H1 (cell line): ENCODE measurements at regions not wholly inside any gene's neighbourhood (a gene's known extent, or its start where the extent isn't known, plus 50 kb on each side); places are given as distances from the start of the nearest gene placed in this dataset.

ENCODE experiments used
- CTCF ChIA-PET: fragments of 300-600 bp; sonication (Branson Sonifier 250); formaldehyde crosslinking; loops from one replicate; lab custom pipeline; 2021; ENCODE audit not compliant: partially characterized antibody; lab: Charles Lee
- POLR2A ChIA-PET: fragments of 300-600 bp; sonication (Branson Sonifier 250); formaldehyde crosslinking; loops from one replicate; lab custom pipeline; 2021; ENCODE audit warnings: inconsistent platforms; ENCODE audit not compliant: partially characterized antibody; lab: Charles Lee
- DNase-seq, 2 experiments: peaks; one replicate each; pipeline versions ENCODE4 v3.0.0 to v3.0.0-alpha.2; 2010 to 2022; ENCODE audit warnings: low spot score in 2 of 2, low read depth in 1 of 2, mixed read lengths in 1 of 2
- FAIRE-seq: peaks from 2 replicates; lab custom pipeline; 2011; peaks lifted over from hg19 to GRCh38; lab: Jason Lieb, UNC
- H2AFZ ChIP-seq: 2 replicates; pipeline ENCODE4 v1.8.1; 2012; ENCODE audit warnings: low read length, inconsistent platforms
- H2AK5ac ChIP-seq: 2 replicates; pipeline ENCODE4 v1.6.1; 2013; ENCODE audit warnings: low read depth, low read length
- H2BK120ac ChIP-seq: replicated peaks from 2 replicates; pipeline ENCODE3; 2013; ENCODE audit warnings: low read depth, low read length, inconsistent platforms
- H2BK12ac ChIP-seq: 2 replicates; pipeline ENCODE4 v1.6.1; 2013; ENCODE audit warnings: low read depth, low read length
- H2BK15ac ChIP-seq: 2 replicates; pipeline ENCODE4 v1.6.1; 2013; ENCODE audit warnings: low read length
- H2BK20ac ChIP-seq: 2 replicates; pipeline ENCODE4 v1.6.1; 2013; ENCODE audit warnings: low read length
- H2BK5ac ChIP-seq: 2 replicates; pipeline ENCODE4 v1.6.1; 2013; ENCODE audit warnings: low read depth, low read length
- H3K14ac ChIP-seq: 2 replicates; pipeline ENCODE4 v1.6.1; 2013; ENCODE audit warnings: inconsistent platforms; ENCODE audit not compliant: insufficient read length
- H3K18ac ChIP-seq: 2 replicates; pipeline ENCODE4 v1.6.1; 2013; ENCODE audit warnings: low read length; ENCODE audit errors: extremely low read depth
- H3K23ac ChIP-seq: 2 replicates; pipeline ENCODE4 v1.6.1; 2013; ENCODE audit warnings: inconsistent platforms; ENCODE audit not compliant: insufficient read length
- H3K23me2 ChIP-seq: 2 replicates; pipeline ENCODE4 v1.6.1; 2013; ENCODE audit warnings: low read depth, low read length
- H3K27ac ChIP-seq: 2 replicates; pipeline ENCODE4 v1.6.1; 2011; ENCODE audit warnings: low read depth, low read length, inconsistent platforms
- H3K27me3 ChIP-seq, 4 experiments: replicated peaks in 1 of 4; 1 replicate in 1 of 4; 2 replicates in 3 of 4; pipeline versions ENCODE4 v1.6.1 to v1.8.1; 2011 to 2013; ENCODE audit warnings: low read length in 3 of 4, mild to moderate bottlenecking in 3 of 4, inconsistent platforms in 2 of 4, mixed read lengths in 2 of 4, moderate library complexity in 1 of 4; ENCODE audit not compliant: control insufficient read depth in 3 of 4, insufficient read depth in 3 of 4; ENCODE audit errors: extremely low read depth in 1 of 4
- H3K36me3 ChIP-seq, 4 experiments: 2 replicates each; pipeline versions ENCODE4 v1.6.1 to v1.8.1; 2011 to 2013; ENCODE audit warnings: mild to moderate bottlenecking in 4 of 4, low read length in 3 of 4, moderate library complexity in 2 of 4, control low read depth in 1 of 4, inconsistent platforms in 1 of 4; ENCODE audit not compliant: insufficient read depth in 4 of 4, control insufficient read depth in 2 of 4
- H3K4ac ChIP-seq: replicated peaks from 2 replicates; pipeline ENCODE3; 2013; ENCODE audit warnings: low read length, low read depth, mixed read lengths, inconsistent platforms; ENCODE audit not compliant: insufficient read length
- H3K4me1 ChIP-seq, 4 experiments: replicated peaks in 1 of 4; 1 replicate in 1 of 4; 2 replicates in 3 of 4; pipeline versions ENCODE4 v1.6.1 to v1.8.1; 2011 to 2013; ENCODE audit warnings: low read length in 3 of 4, inconsistent platforms in 2 of 4, mixed read lengths in 1 of 4; ENCODE audit not compliant: insufficient read depth in 4 of 4, control insufficient read depth in 3 of 4
- H3K4me2 ChIP-seq, 2 experiments: 2 replicates each; pipeline versions ENCODE4 v1.6.1 to v1.8.1; 2011 to 2013; ENCODE audit warnings: low read depth in 2 of 2, low read length in 2 of 2, control low read depth in 1 of 2, inconsistent platforms in 1 of 2, mild to moderate bottlenecking in 1 of 2; ENCODE audit not compliant: insufficient read depth in 1 of 2
- H3K4me3 ChIP-seq, 4 experiments: fragments of 200-600, 300-600 bp in 1 of 4; sonication (generic), shearing (Covaris generic), sonication (Bioruptor Twin) in 1 of 4; 2 replicates each; pipeline versions ENCODE4 v1.5.1 to v1.8.1; 2011 to 2016; ENCODE audit warnings: low read length in 4 of 4, low read depth in 3 of 4, control low read depth in 2 of 4, inconsistent platforms in 2 of 4, mild to moderate bottlenecking in 2 of 4, mixed read lengths in 1 of 4, moderate library complexity in 1 of 4; ENCODE audit not compliant: insufficient read depth in 2 of 4; ENCODE audit errors: extremely low read depth in 1 of 4
- H3K56ac ChIP-seq: replicated peaks from 2 replicates; pipeline ENCODE3; 2013; ENCODE audit warnings: low read depth, mild to moderate bottlenecking, mixed read lengths, low read length, inconsistent platforms; ENCODE audit not compliant: insufficient read length
- H3K79me1 ChIP-seq: 2 replicates; pipeline ENCODE4 v1.6.1; 2013; ENCODE audit warnings: low read depth, low read length, control low read depth
- H3K79me2 ChIP-seq, 2 experiments: 2 replicates each; pipeline versions ENCODE4 v1.6.1 to v1.8.1; 2012 to 2013; ENCODE audit warnings: low read length in 2 of 2, mild to moderate bottlenecking in 2 of 2, inconsistent platforms in 1 of 2; ENCODE audit not compliant: insufficient read depth in 2 of 2, control insufficient read depth in 1 of 2
- H3K9ac ChIP-seq, 4 experiments: replicated peaks in 1 of 4; 1 replicate in 1 of 4; 2 replicates in 3 of 4; pipeline versions ENCODE4 v1.6.1 to v1.8.1; 2011 to 2013; ENCODE audit warnings: low read depth in 3 of 4, low read length in 3 of 4, control low read depth in 2 of 4, mild to moderate bottlenecking in 2 of 4, moderate library complexity in 2 of 4, inconsistent platforms in 1 of 4; ENCODE audit errors: extremely low read depth in 1 of 4
- H3K9me3 ChIP-seq, 2 experiments: 2 replicates each; pipeline versions ENCODE4 v1.6.1 to v1.8.1; 2012 to 2013; ENCODE audit warnings: mild to moderate bottlenecking in 2 of 2, moderate library complexity in 2 of 2, control low read depth in 1 of 2, inconsistent platforms in 1 of 2, low read depth in 1 of 2, low read length in 1 of 2, mixed read lengths in 1 of 2; ENCODE audit not compliant: insufficient read depth in 2 of 2
- H4K20me1 ChIP-seq, 2 experiments: replicated peaks in 1 of 2; 2 replicates each; pipeline versions ENCODE3 to v1.8.1; 2011 to 2013; ENCODE audit warnings: inconsistent platforms in 2 of 2, low read length in 2 of 2, mild to moderate bottlenecking in 1 of 2; ENCODE audit not compliant: insufficient read depth in 2 of 2, control insufficient read depth in 1 of 2
- H4K5ac ChIP-seq: 2 replicates; pipeline ENCODE4 v1.6.1; 2013; ENCODE audit warnings: low read length, low read depth, mixed read lengths, inconsistent platforms; ENCODE audit not compliant: insufficient read length
- H4K8ac ChIP-seq: 2 replicates; pipeline ENCODE4 v1.8.0; 2013; ENCODE audit warnings: mild to moderate bottlenecking, moderate library complexity, low read length, inconsistent platforms; ENCODE audit not compliant: insufficient read depth; ENCODE audit errors: extremely low read depth
- H4K91ac ChIP-seq: replicated peaks from 2 replicates; pipeline ENCODE3; 2013; ENCODE audit warnings: low read length, mixed read lengths, inconsistent platforms; ENCODE audit not compliant: insufficient read length
- ASH2L ChIP-seq: fragments of 200-600, 300-600 bp; sonication (generic); IDR thresholded peaks from one replicate; pipeline ENCODE4 v1.7.1; 2017; ENCODE audit warnings: low read length
- BACH1 ChIP-seq: IDR thresholded peaks from 2 replicates; pipeline ENCODE4 v1.6.1; 2012; ENCODE audit warnings: low read length, improper control_type of control experiment
- CEBPB ChIP-seq: IDR thresholded peaks from 2 replicates; pipeline ENCODE4 v1.6.1; 2012; ENCODE audit warnings: low read depth, low read length
- E2F6 ChIP-seq: IDR thresholded peaks from 2 replicates; pipeline ENCODE4 v1.6.1; 2012; ENCODE audit warnings: inconsistent platforms
- FOSL1 ChIP-seq: IDR thresholded peaks from 2 replicates; pipeline ENCODE4 v1.6.1; 2011; ENCODE audit warnings: mild to moderate bottlenecking, low read depth, low read length, moderate library complexity; ENCODE audit not compliant: insufficient read depth
- POU5F1 ChIP-seq: IDR thresholded peaks from 2 replicates; pipeline ENCODE4 v1.6.1; 2011; ENCODE audit warnings: low read depth, mild to moderate bottlenecking, low read length, moderate library complexity
- RNF2 ChIP-seq: fragments of 200-900, 300-1000 bp; sonication (generic); IDR thresholded peaks from 2 replicates; pipeline ENCODE4 v1.7.1; 2016; ENCODE audit warnings: borderline replicate concordance, low read depth, mild to moderate bottlenecking, antibody characterized with exemption, low read length; ENCODE audit not compliant: poor library complexity, severe bottlenecking; ENCODE audit errors: missing control alignments
- SAP30 ChIP-seq: fragments of 300-600 bp; sonication (generic); IDR thresholded peaks from 2 replicates; pipeline ENCODE4 v1.7.1; 2012; ENCODE audit warnings: low read length, moderate library complexity, mild to moderate bottlenecking, inconsistent platforms; ENCODE audit not compliant: insufficient read depth, insufficient replicate concordance
- SIN3A ChIP-seq, 2 experiments: IDR thresholded peaks in 1 of 2; conservative IDR thresholded peaks in 1 of 2; 2 replicates each; pipeline ENCODE4 v1.6.1; 2011 to 2012; ENCODE audit warnings: low read length in 2 of 2, improper control_type of control experiment in 1 of 2, low read depth in 1 of 2, mild to moderate bottlenecking in 1 of 2
- SP2 ChIP-seq: IDR thresholded peaks from 2 replicates; pipeline ENCODE4 v1.6.1; 2012; ENCODE audit warnings: mild to moderate bottlenecking, low read length, inconsistent platforms
- SP4 ChIP-seq: IDR thresholded peaks from 2 replicates; pipeline ENCODE4 v1.6.1; 2012; ENCODE audit warnings: low read length, inconsistent platforms
- SRF ChIP-seq: IDR thresholded peaks from 2 replicates; pipeline ENCODE4 v1.6.1; 2011; ENCODE audit warnings: mild to moderate bottlenecking, low read depth, low read length, moderate library complexity
- TAF7 ChIP-seq: optimal IDR thresholded peaks from 2 replicates; pipeline ENCODE3; 2011; ENCODE audit warnings: low read depth, mild to moderate bottlenecking, inconsistent platforms, low read length, moderate library complexity, borderline replicate concordance
- TCF12 ChIP-seq: IDR thresholded peaks from 2 replicates; pipeline ENCODE4 v1.6.1; 2011; ENCODE audit warnings: low read depth, mild to moderate bottlenecking, low read length
- YY1 ChIP-seq: IDR thresholded peaks from 2 replicates; pipeline ENCODE4 v1.6.1; 2011; ENCODE audit warnings: low read depth, mild to moderate bottlenecking, low read length

- Histone ChIP-seq H3K79me1 (peaks cover 6% of the 10 kb centered on the region), H4K20me1 (no peaks in the 10 kb centered on the region), H2BK120ac (no peak overlapping the region), H3K36me3 (peaks cover 2 to 56% (median 13%) of the 10 kb centered on the region in 4 experiments; a peak in 5 of 8 replicates), H2BK12ac (no peak overlapping the region), H3K9me3 (no peaks in the 10 kb centered on the region), H3K4me2 (no peak overlapping the region), H3K27me3 (no peaks in the 10 kb centered on the region), H3K23ac (no peak overlapping the region), H4K5ac (no peak overlapping the region), H3K4ac (no peak overlapping the region), H2BK15ac (no peak overlapping the region), H3K14ac (no peak overlapping the region), H3K4me1 (no peaks in the 10 kb centered on the region), H3K4me3 (no peak overlapping the region), H3K23me2 (peaks cover 1% of the 10 kb centered on the region; the same call in 1 of the 2 replicates), H3K9ac (no peak overlapping the region), H4K8ac (no peak overlapping the region), H2BK20ac (no peak overlapping the region), H3K18ac (no peak overlapping the region), H2AK5ac (no peak overlapping the region), H3K79me2 (peaks cover 6 to 21% of the 10 kb centered on the region in 2 experiments; a peak in 2 of 4 replicates), H2BK5ac (no peak overlapping the region), H3K56ac (no peak overlapping the region), H4K91ac (no peak overlapping the region), H2AFZ (no peak overlapping the region), H3K27ac (no peak overlapping the region)
- ChIA-PET CTCF (interaction anchor here (0.8 to 1.1 kb wide), 2 partner anchors 17 to 61 kb away, joined by 3 to 4 read pairs; no protein-coding TSS in a partner anchor), POLR2A (interaction anchor here (0.9 kb wide), 1 partner anchor 10 kb away, joined by 4 read pairs; no protein-coding TSS in a partner anchor)
- no peak for DNase-seq
- FAIRE-seq: no peak
- no peak for TF ChIP-seq BACH1
- TF ChIP-seq ASH2L: no peak
- no peak for TF ChIP-seq SRF
- no peak for TF ChIP-seq YY1
- no peak for TF ChIP-seq CEBPB
- no peak for TF ChIP-seq SP2
- TF ChIP-seq FOSL1: no peak
- no peak for TF ChIP-seq SP4
- no peak for TF ChIP-seq TAF7
- no peak for TF ChIP-seq SAP30
- no peak for TF ChIP-seq SIN3A (conservative IDR thresholded peaks at IDR 0.05 in 1 of 2, IDR thresholded peaks at IDR 0.05 in 1 of 2; ENCODE audit: low read depth in 1 of 2, low read length in 2 of 2)
- no peak for TF ChIP-seq TCF12
- TF ChIP-seq POU5F1: no peak
- TF ChIP-seq E2F6: no peak
- TF ChIP-seq RNF2: no peak
Measured at GRCh38 chr6:15008269-15008668, 237.6 kb upstream of the JARID2 start.
